ENCODE measurements at regions not wholly inside any gene's neighbourhood (a gene's known extent, or its start where the extent isn't known, plus 50 kb on each side); places are given as distances from the start of the nearest gene placed in this dataset.
"Not testable (repeated sequence)": the region's sequence is repeated elsewhere in the genome, so short reads cannot be mapped to it uniquely, and the experiment has no call there.

DNA sequence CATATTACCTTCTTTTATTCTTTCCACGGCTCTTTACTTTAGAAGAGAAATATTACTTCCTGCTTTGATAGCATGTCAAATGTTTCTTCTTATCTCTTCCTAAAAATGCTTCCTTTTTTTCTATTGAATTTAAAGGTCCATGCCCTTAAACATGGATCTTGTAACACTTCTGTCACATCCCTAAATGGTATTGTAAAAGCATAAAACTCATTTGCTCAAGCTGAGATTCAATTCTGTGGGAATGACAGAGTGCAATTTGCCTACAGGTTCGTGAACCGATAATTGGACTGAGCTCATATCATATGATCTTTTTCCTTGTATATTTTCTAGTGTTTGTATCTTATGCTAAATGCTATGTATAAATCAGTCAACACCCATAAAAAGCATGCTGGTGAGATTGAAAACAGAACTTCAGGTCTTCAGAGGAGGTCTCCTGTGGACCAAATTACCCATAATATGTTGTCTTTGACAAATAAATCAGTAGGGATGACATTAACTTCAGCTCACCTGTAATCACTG is 429.3 kb downstream of the TMEM232 start:
- no peak for DNase-seq (ENCODE audit: low read depth in 2 of 2)

GRCh38 chr5:110304176-110304575 is 422.3 kb downstream of the TMEM232 start:
- DNase-seq (ENCODE audit: low read depth in 2 of 2), result no peak

GRCh38 chr5:110306650-110307049 is 419.8 kb downstream of the TMEM232 start:
- no peak for DNase-seq (ENCODE audit: low read depth in 2 of 2)

- DNase-seq (ENCODE audit: low read depth in 2 of 2), result no peak
Observed at GRCh38 chr5:110309222-110309621, 417.2 kb downstream of the TMEM232 start.

- DNase-seq (ENCODE audit: low read depth in 2 of 2), result not testable (repeated sequence)
Observed at GRCh38 chr5:110316566-110316965, 409.9 kb downstream of the TMEM232 start.

DNA sequence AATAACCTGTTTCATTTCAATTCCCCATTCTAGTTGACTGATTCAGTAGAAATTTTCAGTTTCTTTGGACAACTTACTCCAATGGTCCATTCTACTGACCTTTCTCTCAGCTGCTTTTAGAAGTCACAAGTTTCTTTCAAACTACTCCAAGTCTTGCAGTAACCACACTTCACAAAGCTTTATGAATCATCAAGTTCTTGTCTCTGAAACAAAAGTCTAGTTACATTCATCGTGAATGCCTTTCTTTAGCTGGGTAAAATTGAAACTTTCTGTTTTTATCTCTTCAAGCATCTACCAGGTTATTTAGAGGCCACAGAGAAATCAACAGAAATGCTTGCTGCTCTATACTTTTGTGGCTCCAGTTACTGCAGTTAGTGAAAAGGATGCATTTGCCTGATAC is 405.4 kb downstream of the TMEM232 start:
- peak; percentile 18 to 21 for DNase-seq (ENCODE audit: low read depth in 2 of 2)

DNA sequence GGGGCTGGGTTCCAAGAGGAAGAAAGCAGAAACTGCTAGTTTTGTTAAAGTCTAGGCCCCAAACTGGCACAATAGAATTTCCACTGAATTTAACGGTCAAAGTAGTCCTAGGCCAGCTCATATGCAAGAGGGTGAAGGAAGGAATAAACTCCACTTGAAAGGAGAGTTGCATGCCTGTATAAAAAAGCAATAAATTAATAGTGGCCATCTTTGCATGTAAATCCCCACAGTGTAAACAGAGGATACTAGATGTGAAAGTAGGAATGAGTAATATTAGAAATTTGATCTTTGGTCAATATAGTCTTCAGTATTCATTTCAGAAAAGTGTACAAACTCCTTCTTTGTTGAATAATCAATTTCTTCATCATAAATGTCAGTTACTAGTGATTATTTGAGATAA is 403.1 kb downstream of the TMEM232 start:
- DNase-seq (ENCODE audit: low read depth in 2 of 2), result no peak

GRCh38 chr5:110323832-110324231 is 402.6 kb downstream of the TMEM232 start:
- no peak for DNase-seq (ENCODE audit: low read depth in 2 of 2)

DNA sequence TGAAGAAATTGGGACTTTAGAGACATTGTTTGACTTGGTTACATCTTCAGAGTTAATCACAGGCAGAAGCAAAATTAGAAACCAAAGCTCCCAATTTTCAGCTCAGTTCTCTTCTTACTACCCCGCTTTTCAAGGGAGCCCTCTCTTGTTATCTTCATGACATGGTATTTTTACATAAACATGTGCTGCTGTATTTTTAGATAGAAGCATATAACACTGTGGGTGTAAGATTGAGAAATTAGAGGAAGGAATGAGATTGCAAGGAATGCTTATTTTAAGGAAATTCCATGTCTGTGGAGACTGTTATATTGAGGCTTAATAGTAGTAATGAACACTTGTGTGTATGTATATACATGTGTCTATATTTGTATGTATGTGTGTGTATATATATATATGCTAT is 401.6 kb downstream of the TMEM232 start:
- DNase-seq (ENCODE audit: low read depth in 2 of 2), result no peak

GRCh38 chr5:110329955-110330525 is 396.4 kb downstream of the TMEM232 start:
- no peak for DNase-seq (ENCODE audit: low read depth in 2 of 2)

DNA sequence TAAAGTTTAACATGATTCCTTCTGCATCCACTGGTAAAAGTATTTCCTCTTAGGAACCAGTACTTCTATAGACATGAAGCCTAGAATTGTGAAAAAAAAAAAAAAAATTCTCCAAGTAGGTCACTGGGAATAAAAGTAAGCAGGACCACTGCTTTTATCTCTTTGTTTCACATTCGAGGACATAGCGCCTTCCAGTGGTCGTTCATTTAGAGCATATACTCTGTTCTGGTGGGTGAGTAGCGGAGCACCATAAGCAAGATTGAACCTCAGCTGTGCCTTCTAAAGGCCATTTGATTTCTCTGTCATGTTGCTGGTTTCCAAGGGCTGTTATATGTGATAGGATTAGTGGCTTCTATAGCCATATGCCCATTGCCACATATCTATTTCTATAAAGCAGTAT is 393.1 kb downstream of the TMEM232 start:
- DNase-seq (ENCODE audit: low read depth in 2 of 2), result no peak

GRCh38 chr5:110335361-110336066 is 391.0 kb downstream of the TMEM232 start:
- peak; percentile 100 for DNase-seq (ENCODE audit: low read depth in 2 of 2)

- no peak for DNase-seq (ENCODE audit: low read depth in 2 of 2)
Observed at GRCh38 chr5:110338341-110339083, 388.0 kb downstream of the TMEM232 start.

GRCh38 chr5:110339399-110339798 is 387.1 kb downstream of the TMEM232 start:
- DNase-seq (ENCODE audit: low read depth in 2 of 2), result no peak

DNA sequence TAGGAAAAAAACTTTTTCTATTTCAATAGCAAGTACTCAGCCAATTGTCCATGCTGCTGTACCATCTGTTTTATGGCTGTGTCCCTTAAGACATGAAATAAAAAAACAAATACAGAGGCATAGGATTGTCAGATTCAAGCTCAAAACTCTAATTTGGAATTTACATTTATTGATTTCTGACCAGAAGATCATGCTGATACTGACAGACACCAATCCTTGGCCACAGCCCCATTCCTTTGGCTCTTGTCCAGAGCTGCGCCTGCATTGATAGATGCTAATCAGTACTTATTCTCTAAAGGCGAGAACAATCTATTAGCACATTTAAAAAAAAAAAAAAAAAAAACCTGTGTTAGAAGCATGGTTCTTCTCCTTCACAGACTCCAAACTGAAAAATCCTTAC is 384.6 kb downstream of the TMEM232 start:
- DNase-seq (ENCODE audit: low read depth in 2 of 2), result no peak

- no peak for DNase-seq (ENCODE audit: low read depth in 2 of 2)
Observed at GRCh38 chr5:110342683-110343082, 383.8 kb downstream of the TMEM232 start.

DNA sequence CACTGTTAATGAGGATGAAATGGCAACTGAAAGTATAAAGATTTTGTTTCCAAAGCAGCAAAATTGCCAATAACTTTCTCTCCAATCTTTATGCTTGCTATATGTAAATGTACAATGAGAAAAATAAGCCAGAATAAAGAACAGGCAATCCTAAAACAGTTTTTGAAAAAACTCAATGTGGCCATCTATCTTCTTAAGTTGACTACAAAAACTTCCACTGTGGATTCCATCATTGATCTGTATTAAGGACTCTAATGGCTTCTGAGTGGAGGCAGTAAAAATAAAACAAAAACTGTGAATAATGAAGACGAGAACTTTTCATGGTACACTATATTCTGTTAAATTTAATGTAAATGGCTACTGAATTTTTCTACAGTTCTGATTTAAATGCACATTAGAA is 382.9 kb downstream of the TMEM232 start:
- DNase-seq (ENCODE audit: low read depth in 2 of 2), result no peak

DNA sequence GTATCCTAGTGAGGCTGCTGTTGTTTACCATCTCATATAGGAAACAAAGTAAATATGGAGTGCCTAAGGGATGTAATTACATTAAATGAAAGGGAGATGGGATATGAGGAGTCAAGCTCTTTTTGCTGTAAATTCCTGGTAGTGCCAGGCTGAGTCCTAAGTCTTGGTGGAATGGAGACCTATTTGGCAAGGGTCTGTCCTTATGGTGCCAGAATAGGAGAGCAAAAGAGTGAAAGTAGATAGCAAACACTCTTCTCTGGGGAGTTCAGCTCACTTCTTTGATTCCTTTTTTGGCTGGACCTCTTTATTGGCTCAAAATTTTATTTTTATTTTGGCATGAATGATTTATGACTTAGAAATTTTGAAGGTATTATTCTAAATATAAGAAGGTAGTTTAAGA is 380.8 kb downstream of the TMEM232 start:
- DNase-seq (ENCODE audit: low read depth in 2 of 2), result no peak

DNA sequence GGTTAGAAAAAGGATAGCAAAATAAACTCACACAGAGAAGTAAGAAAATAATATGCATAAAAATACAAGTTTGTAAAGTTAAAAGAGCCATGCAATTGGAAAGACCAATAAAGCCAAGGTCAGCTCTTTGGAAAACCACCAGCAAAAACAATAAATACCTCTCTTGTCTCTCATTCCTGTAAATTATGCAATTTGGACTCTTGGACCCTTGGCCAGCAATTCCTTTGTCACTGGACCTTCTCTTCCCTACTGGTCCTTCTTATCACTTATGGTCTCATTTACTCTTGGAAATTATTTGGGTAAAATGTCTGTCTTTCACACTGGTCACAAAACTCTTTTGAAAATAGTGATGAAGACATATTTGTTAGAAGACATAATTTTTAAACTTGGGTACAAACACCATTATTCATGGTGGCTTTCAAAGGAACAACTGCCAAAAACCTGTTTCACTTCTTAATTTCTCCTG is 379.5 kb downstream of the TMEM232 start:
- DNase-seq (ENCODE audit: low read depth in 2 of 2), result no peak

DNA sequence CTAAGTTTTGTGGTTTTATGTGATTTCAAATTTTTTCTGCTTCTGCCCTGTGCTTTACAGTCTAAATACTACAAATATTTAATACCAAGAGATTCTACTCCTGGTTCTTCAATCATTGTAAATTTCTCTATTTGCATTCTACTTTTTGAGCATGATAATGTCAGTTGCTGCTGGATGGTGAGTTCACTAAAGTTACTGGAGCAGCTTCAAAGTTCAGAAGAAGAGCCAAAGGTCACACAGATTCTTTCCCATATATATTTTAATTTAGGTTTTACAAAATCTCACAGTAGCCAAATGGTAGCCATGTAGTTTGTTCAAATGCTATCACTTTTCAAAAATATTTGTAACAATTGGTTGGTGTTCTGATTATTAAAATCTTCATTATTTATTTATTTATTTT is 378.7 kb downstream of the TMEM232 start:
- DNase-seq (ENCODE audit: low read depth in 2 of 2), result no peak

DNA sequence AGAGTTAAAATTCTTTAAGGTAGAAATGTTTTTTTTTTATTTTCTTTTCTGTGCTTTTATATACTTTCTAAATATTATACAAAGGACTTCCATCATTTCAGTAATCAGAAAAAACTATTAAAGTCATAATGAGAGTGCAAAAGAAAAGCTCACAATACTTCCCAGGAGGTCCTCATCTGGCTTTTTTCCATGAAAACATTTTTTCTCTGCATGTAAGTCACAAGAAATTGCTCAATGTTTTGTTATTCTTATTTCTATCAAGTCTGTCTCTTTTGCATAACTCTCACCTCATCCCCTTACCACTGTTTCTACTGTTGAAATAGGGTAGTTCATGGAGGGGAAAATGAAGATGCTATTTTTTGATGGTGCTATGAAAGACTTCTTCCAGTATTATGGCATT is 375.0 kb downstream of the TMEM232 start:
- DNase-seq (ENCODE audit: low read depth in 2 of 2), result peak; percentile 65 to 67

- DNase-seq (ENCODE audit: low read depth in 2 of 2), result no peak
Observed at GRCh38 chr5:110354311-110354710, 372.2 kb downstream of the TMEM232 start.
